KMS-11 (cell line): ENCODE measurements at regions not wholly inside any gene's neighbourhood (a gene's known extent, or its start where the extent isn't known, plus 50 kb on each side); places are given as distances from the start of the nearest gene placed in this dataset.

ENCODE experiments used
- H2AFZ ChIP-seq: fragments of 200-600 bp; sonication (generic); 2 replicates; pipeline ENCODE4 v1.6.1; 2016; ENCODE audit warnings: antibody characterized with exemption, mixed run types, low read depth
- H3K27ac ChIP-seq: fragments of 200-600 bp; sonication (generic); 2 replicates; pipeline ENCODE4 v1.6.1; 2016; ENCODE audit warnings: mild to moderate bottlenecking, mixed run types
- H3K27me3 ChIP-seq: fragments of 200-600 bp; sonication (generic); 2 replicates; pipeline ENCODE4 v1.6.1; 2017; ENCODE audit warnings: mild to moderate bottlenecking, low read depth, mixed run types, moderate library complexity; ENCODE audit not compliant: insufficient read depth
- H3K36me3 ChIP-seq: fragments of 200-600 bp; sonication (generic); 2 replicates; pipeline ENCODE4 v1.6.1; 2017; ENCODE audit warnings: mild to moderate bottlenecking, mixed run types; ENCODE audit not compliant: insufficient read depth
- H3K4me1 ChIP-seq: fragments of 200-600 bp; sonication (generic); 2 replicates; pipeline ENCODE4 v1.6.1; 2016; ENCODE audit warnings: mild to moderate bottlenecking, low read depth, mixed run types; ENCODE audit not compliant: poor library complexity, severe bottlenecking
- H3K4me2 ChIP-seq: fragments of 200-600 bp; sonication (generic); 2 replicates; pipeline ENCODE4 v1.7.0; 2016; ENCODE audit warnings: mild to moderate bottlenecking, mixed run types
- H3K4me3 ChIP-seq: fragments of 200-600 bp; sonication (generic); IDR thresholded peaks from 2 replicates; pipeline ENCODE4 v1.6.1; 2017; ENCODE audit warnings: low read depth, low read length, mixed read lengths; ENCODE audit not compliant: insufficient read depth
- H3K79me2 ChIP-seq: fragments of 200-600 bp; sonication (generic); 2 replicates; pipeline ENCODE4 v1.6.1; 2016; ENCODE audit warnings: low read depth, mixed run types; ENCODE audit not compliant: insufficient read depth
- H3K9ac ChIP-seq: fragments of 200-600 bp; sonication (generic); 2 replicates; pipeline ENCODE4 v1.6.1; 2016; ENCODE audit warnings: mild to moderate bottlenecking, mixed run types
- H4K20me1 ChIP-seq: fragments of 200-600 bp; sonication (generic); 2 replicates; pipeline ENCODE4 v1.6.1; 2016; ENCODE audit warnings: mild to moderate bottlenecking, mixed run types; ENCODE audit not compliant: insufficient read depth
- TF ChIP-seq, protein P1 (sequence below): fragments of 200-600 bp; sonication (generic); conservative IDR thresholded peaks from 2 replicates; pipeline ENCODE4 v1.6.1; 2017; ENCODE audit warnings: low read depth, mild to moderate bottlenecking, antibody characterized with exemption, low read length, moderate library complexity, mixed read lengths

DNA sequence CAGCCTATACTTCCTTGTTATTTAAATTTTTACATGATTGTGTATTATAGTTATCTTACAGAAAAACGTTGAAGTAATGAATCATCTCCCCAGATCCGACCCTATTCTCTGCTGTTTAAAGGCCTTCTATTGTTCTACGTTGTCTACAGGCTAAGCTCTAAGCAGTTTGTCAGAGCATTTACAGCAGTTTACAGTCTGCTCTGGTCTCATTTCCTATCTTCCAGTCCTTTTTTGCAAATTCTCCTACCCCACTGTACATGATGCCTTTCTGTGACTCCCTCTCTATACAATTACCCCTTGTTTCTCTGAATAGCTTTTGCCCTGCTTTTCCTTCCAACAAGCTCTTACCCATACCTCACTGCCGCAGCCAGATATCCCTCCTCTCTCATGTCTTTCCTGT, 319.2 kb upstream of the FMN2 start:
- no peaks in the 10 kb centered on the region for H3K4me1 ChIP-seq
- H4K20me1 ChIP-seq, result no peaks in the 10 kb centered on the region
- no peak overlapping the region for H3K9ac ChIP-seq
- no peak overlapping the region for H3K27ac ChIP-seq
- no peak overlapping the region for H3K4me3 ChIP-seq
- H3K36me3 ChIP-seq, result no peaks in the 10 kb centered on the region
- no peak overlapping the region for H3K4me2 ChIP-seq
- TF ChIP-seq, protein P1, sequence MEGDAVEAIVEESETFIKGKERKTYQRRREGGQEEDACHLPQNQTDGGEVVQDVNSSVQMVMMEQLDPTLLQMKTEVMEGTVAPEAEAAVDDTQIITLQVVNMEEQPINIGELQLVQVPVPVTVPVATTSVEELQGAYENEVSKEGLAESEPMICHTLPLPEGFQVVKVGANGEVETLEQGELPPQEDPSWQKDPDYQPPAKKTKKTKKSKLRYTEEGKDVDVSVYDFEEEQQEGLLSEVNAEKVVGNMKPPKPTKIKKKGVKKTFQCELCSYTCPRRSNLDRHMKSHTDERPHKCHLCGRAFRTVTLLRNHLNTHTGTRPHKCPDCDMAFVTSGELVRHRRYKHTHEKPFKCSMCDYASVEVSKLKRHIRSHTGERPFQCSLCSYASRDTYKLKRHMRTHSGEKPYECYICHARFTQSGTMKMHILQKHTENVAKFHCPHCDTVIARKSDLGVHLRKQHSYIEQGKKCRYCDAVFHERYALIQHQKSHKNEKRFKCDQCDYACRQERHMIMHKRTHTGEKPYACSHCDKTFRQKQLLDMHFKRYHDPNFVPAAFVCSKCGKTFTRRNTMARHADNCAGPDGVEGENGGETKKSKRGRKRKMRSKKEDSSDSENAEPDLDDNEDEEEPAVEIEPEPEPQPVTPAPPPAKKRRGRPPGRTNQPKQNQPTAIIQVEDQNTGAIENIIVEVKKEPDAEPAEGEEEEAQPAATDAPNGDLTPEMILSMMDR, result no peak
- H3K79me2 ChIP-seq, result no peaks in the 10 kb centered on the region
- no peaks in the 10 kb centered on the region for H3K27me3 ChIP-seq
- no peak overlapping the region for H2AFZ ChIP-seq

- H3K79me2 ChIP-seq, result no peaks in the 10 kb centered on the region
- no peaks in the 10 kb centered on the region for H3K36me3 ChIP-seq
- TF ChIP-seq, protein P1, result no peak
- no peak overlapping the region for H3K4me2 ChIP-seq
- no peaks in the 10 kb centered on the region for H3K4me1 ChIP-seq
- H4K20me1 ChIP-seq, result no peaks in the 10 kb centered on the region
- no peak overlapping the region for H3K4me3 ChIP-seq
- no peak overlapping the region for H2AFZ ChIP-seq
- H3K27me3 ChIP-seq, result no peaks in the 10 kb centered on the region
- no peak overlapping the region for H3K9ac ChIP-seq
- no peak overlapping the region for H3K27ac ChIP-seq
Observed at GRCh38 chr1:239775466-239775865, 316.2 kb upstream of the FMN2 start.

- TF ChIP-seq, protein P1, result no peak
- Histone ChIP-seq H3K4me2 (no peak overlapping the region), H3K4me3 (no peak overlapping the region), H3K27ac (no peak overlapping the region), H3K9ac (no peak overlapping the region), H4K20me1 (no peaks in the 10 kb centered on the region), H3K27me3 (no peaks in the 10 kb centered on the region), H2AFZ (no peak overlapping the region), H3K79me2 (no peaks in the 10 kb centered on the region), H3K4me1 (no peaks in the 10 kb centered on the region), H3K36me3 (no peaks in the 10 kb centered on the region)
Observed at GRCh38 chr1:239778208-239778813, 313.4 kb upstream of the FMN2 start.

DNA sequence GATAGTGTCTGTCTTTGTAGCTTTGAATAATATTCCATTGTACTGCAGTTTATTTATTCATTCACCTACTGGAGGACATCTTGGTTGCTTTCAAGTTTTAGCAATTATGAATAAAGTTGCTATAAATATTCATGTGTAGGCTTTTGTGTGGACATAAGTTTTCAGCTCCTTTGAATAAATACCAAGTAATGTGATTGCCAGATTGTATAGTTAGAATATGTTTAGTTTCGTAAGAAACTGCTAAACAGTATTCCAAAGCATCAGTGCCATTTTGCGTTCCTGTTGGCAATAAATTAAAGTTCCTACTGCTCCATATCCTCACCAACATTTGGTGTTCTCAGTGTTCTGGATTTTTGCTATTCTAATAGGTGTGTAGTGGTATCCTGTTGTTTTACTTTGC, 311.7 kb upstream of the FMN2 start:
- H4K20me1 ChIP-seq, result no peaks in the 10 kb centered on the region
- TF ChIP-seq, protein P1, result no peak
- H3K79me2 ChIP-seq, result no peaks in the 10 kb centered on the region
- no peaks in the 10 kb centered on the region for H3K36me3 ChIP-seq
- no peaks in the 10 kb centered on the region for H3K27me3 ChIP-seq
- H3K27ac ChIP-seq, result no peak overlapping the region
- H3K9ac ChIP-seq, result no peak overlapping the region
- no peak overlapping the region for H3K4me2 ChIP-seq
- H2AFZ ChIP-seq, result no peak overlapping the region
- H3K4me3 ChIP-seq, result no peak overlapping the region
- H3K4me1 ChIP-seq, result no peaks in the 10 kb centered on the region
